ENCODE measurements at regions not wholly inside any gene's neighbourhood (a gene's known extent, or its start where the extent isn't known, plus 50 kb on each side); places are given as distances from the start of the nearest gene placed in this dataset.

GRCh38 chr9:81363916-81364480, 325.3 kb downstream of the TLE1 start:
- TF ChIP-seq CTCF (IDR thresholded peaks at IDR 0.05) (no peak), EP300 (IDR thresholded peaks at IDR 0.05) (no peak), POLR2AphosphoS5 (IDR thresholded peaks at IDR 0.05) (no peak), POLR2A (IDR thresholded peaks at IDR 0.05; ENCODE audit: low read depth) (no peak)
